Peyer's patch (tissue), 4 donors: ENCODE measurements at regions not wholly inside any gene's neighbourhood (a gene's known extent, or its start where the extent isn't known, plus 50 kb on each side); places are given as distances from the start of the nearest gene placed in this dataset.
"Not testable (repeated sequence)": the region's sequence is repeated elsewhere in the genome, so short reads cannot be mapped to it uniquely, and the experiment has no call there.

Experiments
- POLR2A ChIP-seq, 2 donors: fragments of 450-650 bp; IDR thresholded peaks; one replicate each; pipeline ENCODE4 v1.5.1; 2017; ENCODE audit warnings: antibody characterized with exemption in 2 of 2, mild to moderate bottlenecking in 2 of 2, moderate library complexity in 2 of 2
- TF ChIP-seq, protein P1 (sequence below), 6 experiments: fragments of 450-650 bp in 4 of 6; fragments of 200-600 bp in 2 of 6; sonication (generic) in 1 of 6; IDR thresholded peaks; one replicate each; pipeline ENCODE4 v1.5.1; 2017 to 2019; ENCODE audit warnings: antibody characterized with exemption in 6 of 6, mild to moderate bottlenecking in 3 of 6, moderate library complexity in 1 of 6

DNA sequence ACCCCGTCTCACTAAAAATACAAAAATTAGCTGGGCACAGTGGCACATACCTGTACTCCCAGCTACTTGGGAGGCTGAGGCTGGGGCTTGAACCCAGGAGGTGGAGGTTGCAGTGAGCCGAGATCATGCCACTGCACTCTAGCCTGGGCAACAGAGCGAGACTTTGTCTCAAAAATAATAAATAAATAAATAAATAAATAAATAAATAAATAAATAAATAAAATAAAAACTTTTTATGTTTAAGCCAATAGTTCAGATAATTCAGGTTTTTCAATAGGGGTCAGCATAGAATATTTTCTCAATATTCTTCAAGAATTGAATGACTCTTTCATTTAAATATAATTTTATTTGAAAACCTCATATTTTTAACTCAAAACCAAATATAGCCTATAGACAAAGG, 585.1 kb upstream of the SPRY2 start:
- TF ChIP-seq, protein P1, sequence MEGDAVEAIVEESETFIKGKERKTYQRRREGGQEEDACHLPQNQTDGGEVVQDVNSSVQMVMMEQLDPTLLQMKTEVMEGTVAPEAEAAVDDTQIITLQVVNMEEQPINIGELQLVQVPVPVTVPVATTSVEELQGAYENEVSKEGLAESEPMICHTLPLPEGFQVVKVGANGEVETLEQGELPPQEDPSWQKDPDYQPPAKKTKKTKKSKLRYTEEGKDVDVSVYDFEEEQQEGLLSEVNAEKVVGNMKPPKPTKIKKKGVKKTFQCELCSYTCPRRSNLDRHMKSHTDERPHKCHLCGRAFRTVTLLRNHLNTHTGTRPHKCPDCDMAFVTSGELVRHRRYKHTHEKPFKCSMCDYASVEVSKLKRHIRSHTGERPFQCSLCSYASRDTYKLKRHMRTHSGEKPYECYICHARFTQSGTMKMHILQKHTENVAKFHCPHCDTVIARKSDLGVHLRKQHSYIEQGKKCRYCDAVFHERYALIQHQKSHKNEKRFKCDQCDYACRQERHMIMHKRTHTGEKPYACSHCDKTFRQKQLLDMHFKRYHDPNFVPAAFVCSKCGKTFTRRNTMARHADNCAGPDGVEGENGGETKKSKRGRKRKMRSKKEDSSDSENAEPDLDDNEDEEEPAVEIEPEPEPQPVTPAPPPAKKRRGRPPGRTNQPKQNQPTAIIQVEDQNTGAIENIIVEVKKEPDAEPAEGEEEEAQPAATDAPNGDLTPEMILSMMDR (IDR thresholded peaks at IDR 0.05), result not testable (repeated sequence)
- TF ChIP-seq POLR2A (IDR thresholded peaks at IDR 0.05), result not testable (repeated sequence)
